Astrocyte of the cerebellum (primary cell): ENCODE measurements at regions not wholly inside any gene's neighbourhood (a gene's known extent, or its start where the extent isn't known, plus 50 kb on each side); places are given as distances from the start of the nearest gene placed in this dataset.
A peak's percentile ranks its signal among the peaks of the same experiment; 100 is the strongest.

Experiments used
- DNase-seq: peaks from one replicate; pipeline ENCODE4 v3.0.0-alpha.2; 2011; ENCODE audit warnings: low read depth
- H3K4me3 ChIP-seq: 2 replicates; pipeline ENCODE4 v1.5.1; 2011; ENCODE audit warnings: mild to moderate bottlenecking, low read depth, low read length, moderate library complexity
- in situ Hi-C: cut with HindIII; loops from 2 replicates; pipeline ENCODE4 v1.10.0; 2017; ENCODE audit warnings: low sequenced_read_pairs
- TF ChIP-seq, protein P1 (sequence below): IDR thresholded peaks from 2 replicates; pipeline ENCODE4 v1.5.1; 2012; ENCODE audit warnings: low read length, low read depth, moderate library complexity, mild to moderate bottlenecking; ENCODE audit errors: missing control alignments

DNA sequence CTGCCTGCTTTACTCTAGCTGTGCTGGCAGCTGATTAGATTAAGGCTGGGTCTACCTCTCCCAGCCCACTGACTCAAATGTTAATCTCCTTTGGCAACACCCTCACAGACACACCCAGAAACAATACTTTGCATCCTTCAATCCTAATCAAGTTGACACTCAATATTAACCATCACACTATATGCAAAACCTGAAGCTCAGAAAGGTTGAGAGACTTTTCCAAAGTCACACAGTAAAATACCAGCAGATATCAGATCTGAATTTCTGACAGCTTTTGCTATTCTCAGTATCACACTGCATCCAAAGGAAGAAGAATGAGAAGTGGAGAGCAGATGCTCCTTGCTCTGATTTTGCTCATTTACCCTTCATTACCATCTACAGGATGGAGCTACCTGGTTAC lies 114.9 kb upstream of the RANBP3L start:
- DNase-seq: no peak
- in situ Hi-C loops: loop anchor here (5.0 to 25.0 kb wide), 2 partner anchors 96 to 281 kb away; no protein-coding TSS in a partner anchor
- H3K4me3 ChIP-seq: no peak overlapping the region
- TF ChIP-seq, protein P1, sequence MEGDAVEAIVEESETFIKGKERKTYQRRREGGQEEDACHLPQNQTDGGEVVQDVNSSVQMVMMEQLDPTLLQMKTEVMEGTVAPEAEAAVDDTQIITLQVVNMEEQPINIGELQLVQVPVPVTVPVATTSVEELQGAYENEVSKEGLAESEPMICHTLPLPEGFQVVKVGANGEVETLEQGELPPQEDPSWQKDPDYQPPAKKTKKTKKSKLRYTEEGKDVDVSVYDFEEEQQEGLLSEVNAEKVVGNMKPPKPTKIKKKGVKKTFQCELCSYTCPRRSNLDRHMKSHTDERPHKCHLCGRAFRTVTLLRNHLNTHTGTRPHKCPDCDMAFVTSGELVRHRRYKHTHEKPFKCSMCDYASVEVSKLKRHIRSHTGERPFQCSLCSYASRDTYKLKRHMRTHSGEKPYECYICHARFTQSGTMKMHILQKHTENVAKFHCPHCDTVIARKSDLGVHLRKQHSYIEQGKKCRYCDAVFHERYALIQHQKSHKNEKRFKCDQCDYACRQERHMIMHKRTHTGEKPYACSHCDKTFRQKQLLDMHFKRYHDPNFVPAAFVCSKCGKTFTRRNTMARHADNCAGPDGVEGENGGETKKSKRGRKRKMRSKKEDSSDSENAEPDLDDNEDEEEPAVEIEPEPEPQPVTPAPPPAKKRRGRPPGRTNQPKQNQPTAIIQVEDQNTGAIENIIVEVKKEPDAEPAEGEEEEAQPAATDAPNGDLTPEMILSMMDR: no peak

DNA sequence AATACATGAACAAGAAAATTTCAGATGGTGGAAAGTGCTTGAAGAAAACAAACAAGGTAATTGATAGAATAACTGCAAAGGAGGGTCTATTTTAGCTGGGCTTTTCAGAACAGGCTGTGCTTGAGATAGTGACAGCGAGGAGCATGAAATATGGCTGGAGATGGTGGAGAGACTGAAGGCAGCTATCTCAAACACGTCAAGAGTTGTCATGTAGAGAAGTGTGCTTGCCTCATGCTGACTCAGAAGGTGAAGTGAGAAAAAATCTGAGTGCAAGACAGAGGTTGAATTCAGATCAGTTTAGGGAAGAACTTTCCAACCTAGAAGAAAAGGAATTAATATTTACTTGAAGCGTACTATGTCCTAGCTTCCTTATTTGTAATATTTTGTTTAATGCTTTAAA lies 115.5 kb upstream of the RANBP3L start:
- in situ Hi-C loops: loop anchor here (5.0 to 25.0 kb wide), 2 partner anchors 95 to 280 kb away; no protein-coding TSS in a partner anchor
- H3K4me3 ChIP-seq: no peak overlapping the region
- no peak for DNase-seq
- TF ChIP-seq, protein P1: no peak

DNA sequence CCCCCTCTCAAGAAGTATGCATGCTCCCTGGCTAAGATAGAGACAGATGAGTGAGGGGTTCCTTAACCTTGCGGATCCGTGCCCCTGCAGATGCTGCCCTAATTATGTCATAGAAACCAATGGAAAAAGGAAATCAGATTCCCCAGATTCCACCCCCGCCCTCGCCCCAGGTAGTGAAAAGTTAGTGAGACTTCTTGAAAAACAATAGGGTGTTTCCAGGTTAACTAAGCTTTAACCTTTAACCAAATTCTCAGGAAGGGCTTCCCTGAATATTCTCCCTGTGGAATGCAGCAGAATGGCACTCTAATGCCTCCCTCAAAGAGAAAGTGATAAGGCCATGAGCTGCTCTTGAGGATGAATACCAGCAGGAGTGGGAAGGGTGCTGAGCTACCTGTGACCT lies 116.0 kb upstream of the RANBP3L start:
- in situ Hi-C loops: loop anchor here (5.0 to 25.0 kb wide), 2 partner anchors 95 to 280 kb away; no protein-coding TSS in a partner anchor
- no peak for DNase-seq
- no peak overlapping the region for H3K4me3 ChIP-seq
- TF ChIP-seq, protein P1: no peak

DNA sequence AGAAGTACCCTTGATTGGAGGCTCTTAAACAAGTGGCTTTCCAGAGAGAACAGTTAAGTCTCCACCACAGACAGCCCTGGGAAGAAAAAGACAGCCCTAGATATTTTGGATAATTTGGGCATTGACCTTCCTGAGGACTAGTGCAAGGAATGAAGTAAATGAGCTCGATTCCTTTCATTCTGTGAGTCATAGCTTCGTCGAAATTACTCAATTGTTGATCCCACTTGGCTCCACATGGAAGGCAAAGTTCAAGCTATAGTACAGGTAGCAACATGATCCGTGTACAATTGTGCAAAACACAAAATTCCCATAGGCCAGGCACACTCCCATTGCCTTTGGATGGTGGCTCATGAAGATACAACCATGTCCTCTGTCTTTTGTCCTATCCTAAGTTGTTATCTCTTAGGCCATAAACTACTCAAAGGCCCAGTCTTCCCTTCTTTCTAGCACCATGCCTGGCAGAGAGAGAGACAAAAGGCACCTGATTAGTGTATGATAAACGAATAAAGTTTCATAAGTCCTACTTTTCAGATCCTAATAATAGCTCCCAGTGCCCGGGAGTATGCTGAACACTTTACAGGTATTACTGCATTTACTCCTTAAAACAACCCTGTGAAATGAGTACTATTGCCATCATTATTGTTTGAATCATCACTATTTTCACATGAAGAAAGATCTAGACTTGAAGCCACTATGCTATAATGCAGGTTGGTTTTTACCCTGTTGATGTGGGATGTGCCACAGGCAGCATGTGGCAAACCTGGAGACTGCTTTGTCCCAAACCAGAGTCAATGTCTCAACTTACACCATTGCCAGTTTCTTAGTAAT lies 116.7 kb upstream of the RANBP3L start:
- in situ Hi-C loops: loop anchor here (5.0 to 25.0 kb wide), 2 partner anchors 94 to 279 kb away; no protein-coding TSS in a partner anchor
- no peak for DNase-seq
- no peak overlapping the region for H3K4me3 ChIP-seq
- TF ChIP-seq, protein P1: no peak

DNA sequence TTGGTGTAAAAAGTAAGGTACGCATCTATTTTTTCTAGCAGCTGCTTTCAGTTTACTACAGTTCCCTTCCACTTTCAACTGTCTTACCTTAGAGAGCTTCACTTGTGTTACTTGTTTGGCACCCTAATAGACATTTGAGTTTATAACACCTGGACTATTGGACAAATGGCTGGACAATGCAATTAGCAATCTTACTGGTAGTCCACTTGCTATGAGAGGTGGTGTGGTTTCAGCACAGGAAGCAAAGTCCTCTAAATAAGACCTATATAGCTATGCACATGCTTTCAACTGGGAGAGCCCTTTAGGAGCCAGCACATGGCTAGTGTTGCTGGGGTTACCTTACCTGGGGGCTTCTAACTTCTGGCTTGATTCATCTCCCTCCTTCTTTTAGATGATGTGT lies 119.6 kb upstream of the RANBP3L start:
- DNase-seq: no peak
- TF ChIP-seq, protein P1: no peak
- in situ Hi-C loops: loop anchor here (25.0 kb wide), 1 partner anchor 91 kb away; no protein-coding TSS in a partner anchor
- no peak overlapping the region for H3K4me3 ChIP-seq

DNA sequence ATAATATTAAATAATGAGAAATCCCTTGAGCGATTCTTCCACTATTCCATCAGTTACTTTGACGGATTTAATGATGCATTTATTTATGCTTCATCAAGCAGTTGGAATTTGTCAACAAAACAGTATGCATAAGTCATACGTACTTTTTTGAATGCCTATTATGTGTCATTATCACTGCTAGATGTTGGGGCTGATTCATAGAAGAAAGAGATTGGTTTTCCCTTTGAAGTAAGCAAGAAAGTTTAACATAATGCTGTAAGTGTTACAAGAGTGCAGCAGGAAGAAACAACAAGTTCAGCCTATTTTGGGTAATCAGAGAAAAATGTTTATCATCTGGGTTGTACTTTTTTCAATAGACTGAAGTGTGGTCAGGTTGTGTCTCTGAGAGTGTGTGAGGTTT lies 121.2 kb upstream of the RANBP3L start:
- TF ChIP-seq, protein P1: no peak
- in situ Hi-C loops: loop anchor here (25.0 kb wide), 1 partner anchor 89 kb away; no protein-coding TSS in a partner anchor
- H3K4me3 ChIP-seq: no peak overlapping the region
- DNase-seq: peak; percentile 50
